RKO (cell line): ENCODE measurements at regions not wholly inside any gene's neighbourhood (a gene's known extent, or its start where the extent isn't known, plus 50 kb on each side); places are given as distances from the start of the nearest gene placed in this dataset.
A peak's percentile ranks its signal among the peaks of the same experiment; 100 is the strongest.
"Not testable (repeated sequence)": the region's sequence is repeated elsewhere in the genome, so short reads cannot be mapped to it uniquely, and the experiment has no call there.

Experiments used
- DNase-seq: peaks from one replicate; pipeline ENCODE4 v3.0.0-alpha.2; 2016; ENCODE audit warnings: low spot score

DNA sequence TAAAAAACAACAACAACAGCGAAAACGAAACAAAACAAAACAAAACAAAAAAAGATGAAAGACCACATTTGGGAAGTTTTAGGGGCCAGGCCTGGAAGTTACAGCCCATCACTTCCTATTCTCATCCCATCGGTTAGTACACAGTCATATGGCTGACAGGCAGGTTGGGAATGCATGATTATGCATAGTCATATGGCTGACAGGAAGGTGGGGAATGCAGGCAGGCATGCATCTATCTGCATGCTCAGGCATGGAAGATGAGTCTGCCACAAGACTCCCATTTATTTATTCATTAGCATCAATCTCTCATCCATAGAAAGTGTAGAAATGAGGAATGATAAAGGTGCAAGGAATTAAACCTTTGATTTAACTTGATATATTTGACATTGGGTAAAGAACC, 325.3 kb upstream of the MEX3C start:
- DNase-seq, result peak; percentile 25

DNA sequence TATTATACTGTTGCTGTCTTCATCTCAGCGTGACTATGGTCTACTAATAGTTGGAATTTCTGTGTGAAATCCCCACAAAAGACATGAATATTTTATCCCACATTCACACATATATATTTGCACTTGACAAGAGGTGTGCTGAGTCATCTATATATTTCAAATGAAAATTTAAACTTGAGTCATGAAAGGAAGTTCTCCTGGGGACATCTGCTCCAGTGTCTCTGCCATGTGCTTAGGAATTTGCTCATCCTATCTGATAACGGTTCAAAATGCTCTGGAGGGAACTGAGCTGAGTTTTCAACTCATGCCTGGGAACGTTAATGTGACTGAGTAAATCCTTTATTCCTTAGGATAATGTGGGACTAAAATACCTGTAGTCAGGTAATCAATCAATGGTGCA, 326.2 kb upstream of the MEX3C start:
- no peak for DNase-seq

DNA sequence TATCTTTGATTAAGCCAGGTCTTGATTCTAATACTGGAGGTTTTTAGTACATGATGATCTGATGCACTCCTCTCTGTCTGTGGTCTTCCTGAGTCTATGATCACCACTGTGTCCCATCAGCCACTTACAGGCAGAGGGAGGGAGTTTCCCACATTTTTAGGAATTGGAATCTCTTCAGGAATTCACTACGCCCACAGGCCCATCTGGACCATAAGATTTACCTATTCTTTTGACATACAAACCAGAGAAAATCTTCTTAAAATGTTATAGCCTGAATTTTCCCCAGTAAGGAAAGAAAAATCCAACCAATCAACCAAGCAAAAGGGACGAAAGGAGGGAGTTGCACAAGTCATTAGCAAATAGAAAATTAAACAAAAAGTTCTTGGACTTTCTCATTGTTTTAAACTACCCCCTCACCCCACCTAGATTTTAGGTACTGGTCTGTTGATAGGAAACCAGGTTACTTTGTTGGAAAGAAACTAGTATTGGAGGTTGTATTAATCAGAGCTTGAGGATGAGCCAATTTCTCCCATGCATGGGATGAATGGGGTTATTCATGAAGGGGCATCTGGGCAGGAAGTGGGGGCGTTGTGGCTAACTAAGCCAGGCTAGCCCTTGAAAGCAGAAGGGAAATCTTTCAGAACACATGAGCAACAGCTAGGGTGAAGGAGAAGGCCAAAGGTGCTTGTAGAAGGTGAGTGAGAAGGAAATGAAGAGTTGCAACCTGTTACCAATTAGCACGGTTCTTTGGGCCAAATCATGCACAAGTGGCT, 328.2 kb upstream of the MEX3C start:
- DNase-seq, result no peak

DNA sequence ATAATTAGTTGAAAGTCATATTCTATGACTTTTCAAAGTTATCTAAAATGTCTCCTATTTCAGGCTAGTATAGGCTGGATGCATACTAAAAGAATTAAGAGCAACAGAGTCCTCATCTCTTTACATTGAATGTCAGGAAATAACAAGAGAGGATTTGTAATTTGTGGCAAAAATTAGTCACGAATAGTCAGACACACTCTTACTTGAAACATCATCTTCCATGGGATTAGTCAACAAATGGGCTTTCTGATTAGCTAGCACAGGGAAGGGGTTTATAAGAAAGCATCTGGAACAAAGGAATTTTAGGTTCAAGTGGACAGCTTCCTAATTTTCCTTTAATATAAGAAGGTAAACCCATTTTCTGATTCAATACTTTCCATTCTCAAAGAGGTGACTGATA, 330.3 kb upstream of the MEX3C start:
- peak; percentile 14 for DNase-seq

DNA sequence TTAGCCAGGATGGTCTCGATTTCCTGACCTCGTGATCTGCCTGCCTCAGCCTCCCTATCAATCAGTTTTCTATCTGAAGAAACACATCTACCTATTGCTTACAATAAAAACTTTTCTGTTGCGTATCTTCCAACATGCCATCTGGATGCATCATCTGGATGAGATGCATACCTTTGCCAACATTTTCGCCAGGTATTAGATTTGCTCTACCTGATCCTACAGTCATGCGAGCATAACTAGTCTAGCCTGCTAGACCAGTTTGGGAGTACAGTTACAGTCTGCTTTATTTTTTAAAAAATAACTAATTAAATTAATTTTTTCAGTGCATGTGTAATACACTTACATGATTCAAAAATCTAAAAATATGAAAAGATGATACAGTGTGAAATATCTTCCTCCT, 334.0 kb upstream of the MEX3C start:
- DNase-seq, result no peak

DNA sequence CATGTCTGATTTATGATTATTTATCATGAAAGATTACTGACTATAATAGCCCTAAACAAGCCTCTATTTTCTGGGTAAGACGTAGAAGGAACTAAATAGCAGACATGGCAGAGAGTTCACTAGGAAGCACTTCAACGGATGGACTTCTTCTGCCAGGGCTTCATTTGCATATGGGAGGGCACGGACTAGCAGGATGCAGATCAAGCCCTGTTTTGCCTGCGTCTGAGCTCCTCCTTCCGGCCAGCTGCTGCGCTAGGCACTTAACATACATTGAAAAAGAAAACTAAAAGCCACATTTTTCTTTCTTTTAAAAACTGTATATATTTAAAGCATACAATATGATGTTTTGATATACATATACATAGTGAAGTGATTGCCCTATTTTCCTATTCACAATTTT, 340.0 kb upstream of the MEX3C start:
- DNase-seq, result peak; percentile 74

DNA sequence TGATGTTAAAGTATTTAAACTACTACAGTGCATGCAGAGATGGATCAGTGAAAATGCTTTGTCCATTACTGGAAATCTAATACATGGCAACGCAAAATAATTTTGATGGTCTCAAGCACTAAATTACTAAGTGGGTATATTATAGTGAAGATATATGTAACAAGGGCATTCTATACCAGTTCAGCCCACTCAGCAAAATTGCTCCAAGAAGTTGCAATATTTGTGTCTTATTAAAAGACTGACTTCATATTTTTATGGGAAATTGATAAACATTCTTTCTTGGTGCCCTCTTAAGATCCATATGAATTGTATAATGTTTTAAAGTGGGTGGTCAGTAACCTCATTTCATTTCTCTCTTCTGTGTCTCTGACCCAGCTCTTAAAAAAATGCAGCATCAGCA, 343.1 kb upstream of the MEX3C start:
- no peak for DNase-seq

DNA sequence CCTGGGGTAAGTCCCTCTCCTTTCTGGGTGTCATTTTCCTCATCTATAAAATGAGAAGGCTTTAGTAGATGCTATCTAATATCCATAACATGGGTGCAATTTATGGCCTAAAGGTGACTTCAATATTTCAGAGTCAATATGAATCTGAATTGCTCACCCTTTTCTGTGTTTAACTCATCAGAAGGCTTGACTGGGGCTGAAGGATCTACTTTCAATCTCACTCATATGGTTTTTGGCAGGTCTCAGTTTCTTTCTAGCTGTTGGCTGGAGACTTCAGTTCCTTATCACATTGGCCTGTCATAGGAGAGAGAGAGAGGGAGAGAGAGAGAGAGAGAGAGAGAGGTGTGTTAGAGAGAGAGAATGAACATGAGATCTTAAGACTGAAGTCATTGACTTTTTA, 343.7 kb upstream of the MEX3C start:
- no peak for DNase-seq

DNA sequence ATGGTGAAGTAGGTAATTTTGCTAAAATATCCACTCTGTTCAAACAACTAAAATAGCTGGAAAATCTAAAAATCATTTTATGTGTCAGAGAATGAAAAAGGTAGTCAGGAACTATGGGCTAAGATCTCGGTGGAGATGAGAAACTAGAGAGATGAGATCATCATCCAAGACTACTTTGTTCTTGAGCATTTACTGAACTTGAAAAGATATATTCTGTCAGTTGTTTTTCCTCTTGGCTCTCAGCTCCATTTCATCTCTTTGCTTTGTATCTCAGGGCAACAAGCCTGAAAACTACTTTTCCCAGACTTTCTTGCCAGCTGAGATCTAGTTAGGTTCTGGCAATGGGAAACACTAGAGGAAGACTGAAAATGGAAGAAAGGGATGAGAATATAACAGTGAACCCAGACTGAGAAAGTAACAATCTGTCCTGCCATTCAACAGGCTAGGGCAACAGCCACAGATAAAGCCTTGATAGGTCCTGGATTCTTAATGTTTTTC, 346.2 kb upstream of the MEX3C start:
- DNase-seq, result no peak

DNA sequence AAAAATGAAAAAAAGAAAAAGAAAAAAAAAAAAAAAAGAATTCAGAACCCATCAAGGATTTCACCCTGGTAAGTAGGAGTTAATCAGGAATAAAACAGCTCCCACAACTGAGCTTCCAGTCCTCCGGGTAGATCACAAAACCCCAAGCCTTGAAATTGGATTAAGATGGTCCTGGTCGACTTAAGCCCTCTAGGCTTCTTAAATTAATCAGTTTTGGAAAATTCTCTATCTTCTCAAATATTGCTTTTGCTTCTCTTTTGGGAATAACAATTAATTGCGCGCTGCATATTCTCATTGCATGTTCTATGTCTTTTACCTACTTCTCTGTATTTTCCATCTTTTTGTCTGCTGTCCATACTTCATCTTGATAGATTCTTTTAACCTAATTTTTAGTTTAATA, 348.0 kb upstream of the MEX3C start:
- DNase-seq, result no peak

DNA sequence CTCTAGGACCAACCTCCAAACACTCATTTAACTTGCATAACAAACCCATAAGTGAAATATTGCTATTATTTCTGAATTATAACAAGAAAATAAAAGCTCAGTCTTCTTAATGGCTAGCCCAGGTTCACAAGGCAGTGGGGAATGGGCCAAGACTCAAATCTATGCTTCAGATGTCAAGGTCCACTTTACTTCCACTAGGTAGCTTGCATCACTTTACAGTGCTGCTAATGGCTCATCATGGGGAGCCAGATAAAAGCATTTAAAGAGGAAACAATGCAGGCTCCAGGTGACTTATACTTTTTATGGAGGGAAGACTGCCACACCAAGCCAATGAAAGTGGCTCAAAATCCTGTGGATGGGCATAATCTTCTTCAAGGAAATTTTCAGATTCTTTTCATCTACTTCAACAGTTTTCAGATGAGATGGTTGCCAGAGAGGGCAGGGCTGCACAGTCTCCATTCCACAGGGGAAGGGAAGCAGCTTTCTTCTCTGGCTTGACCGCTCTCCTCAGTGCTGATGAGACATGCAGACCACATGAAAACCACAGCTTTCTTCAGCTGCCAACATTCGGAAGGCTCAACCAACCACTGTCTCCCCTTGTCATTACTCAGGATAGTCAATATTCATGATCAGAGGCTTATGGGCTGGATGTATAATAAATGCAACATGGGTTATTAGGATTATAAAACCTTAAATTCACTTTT, 361.9 kb upstream of the MEX3C start:
- DNase-seq, result no peak

DNA sequence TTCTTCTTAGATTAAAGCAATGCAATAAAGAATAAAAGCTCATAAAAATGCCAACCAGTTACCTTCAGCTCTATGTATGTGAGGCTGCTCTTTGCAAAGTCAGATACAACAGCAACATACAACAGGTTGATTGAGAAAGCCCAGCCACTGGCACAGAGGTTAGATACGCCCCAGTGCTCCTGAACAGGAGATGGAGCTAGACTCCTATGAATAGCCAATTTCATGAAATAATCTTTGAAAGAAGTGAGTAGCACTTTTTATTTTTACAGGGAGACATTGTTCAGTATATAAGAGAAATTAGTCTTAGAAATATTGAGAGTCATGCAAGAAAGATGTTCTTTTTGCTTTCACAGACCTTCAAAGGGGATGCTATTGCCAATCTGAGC, 362.4 kb upstream of the MEX3C start:
- no peak for DNase-seq

DNA sequence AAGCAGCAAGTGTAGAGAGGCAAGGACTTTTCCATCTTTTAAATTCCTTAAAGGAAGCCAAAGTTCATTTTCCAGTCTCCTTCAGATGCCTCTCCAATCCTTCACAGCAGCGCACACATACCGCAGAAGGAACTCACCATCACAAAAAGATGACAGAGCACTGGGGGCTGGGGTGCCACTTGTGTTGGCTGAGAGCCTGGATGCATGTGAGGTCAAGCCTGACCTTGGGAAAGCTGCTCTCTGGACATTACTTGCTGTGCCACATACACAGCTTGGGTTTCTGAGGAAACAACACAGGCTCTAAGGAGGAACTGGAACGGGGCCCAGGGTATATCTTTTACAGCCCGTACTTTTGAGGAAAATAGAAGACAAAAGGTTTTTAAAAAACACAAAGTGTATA, 364.3 kb upstream of the MEX3C start:
- no peak for DNase-seq

DNA sequence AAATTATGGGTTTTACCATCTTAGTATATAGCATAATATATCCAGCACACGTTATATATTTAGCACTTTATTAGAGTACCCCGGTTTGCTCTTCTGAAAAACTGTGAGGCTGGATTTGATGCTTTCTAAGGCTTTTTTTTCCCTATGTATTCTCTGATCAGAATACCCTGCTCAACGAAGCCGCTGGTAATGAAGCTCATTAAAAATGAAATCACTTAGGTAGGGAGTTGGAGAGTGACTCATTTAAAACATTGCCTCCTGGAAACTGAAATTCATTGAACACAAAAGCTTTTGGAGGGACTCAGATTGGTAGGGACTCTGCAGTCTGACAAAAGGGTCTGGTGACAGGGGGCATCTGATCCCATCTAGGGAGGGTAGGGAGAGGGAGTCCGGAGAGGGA, 365.4 kb upstream of the MEX3C start:
- DNase-seq, result no peak

DNA sequence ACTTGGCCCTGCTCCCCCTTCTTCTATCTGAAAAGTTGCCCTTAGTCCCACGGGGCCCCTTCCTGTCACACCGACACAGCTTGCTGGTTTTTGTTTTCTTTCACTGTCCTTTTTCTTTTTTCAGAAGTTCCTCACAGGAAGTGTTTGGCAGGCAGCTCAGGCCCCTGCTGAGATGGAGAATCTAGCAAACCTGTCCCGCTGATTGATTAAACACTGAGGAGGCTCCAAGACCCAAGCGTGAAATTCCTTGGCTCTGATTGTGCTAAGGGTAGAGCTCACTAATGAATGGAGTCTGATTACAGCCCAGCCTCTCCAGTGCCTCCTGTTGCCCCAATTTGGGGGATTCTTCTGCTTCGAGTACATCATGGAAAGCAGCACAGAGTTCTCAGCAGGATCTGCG, 365.9 kb upstream of the MEX3C start:
- no peak for DNase-seq

DNA sequence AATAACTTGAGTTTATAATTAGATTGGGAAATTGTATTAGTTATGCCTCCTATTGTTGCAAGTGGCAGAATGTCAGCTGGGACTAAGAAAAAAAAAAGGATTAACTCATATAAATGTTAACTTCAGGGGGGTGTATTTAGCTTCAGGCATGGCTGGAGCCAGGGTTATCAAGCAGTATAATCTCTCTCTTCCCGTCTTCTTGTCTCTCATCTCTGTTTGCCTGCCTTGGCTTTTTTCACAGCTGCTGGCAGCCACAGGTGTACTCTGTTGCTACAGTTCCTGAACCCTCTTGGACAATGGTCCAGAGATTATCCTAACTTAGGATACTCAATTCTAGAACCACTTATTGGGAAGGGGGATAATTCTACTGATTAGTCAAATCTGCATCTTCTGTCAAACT, 370.7 kb upstream of the MEX3C start:
- DNase-seq, result no peak

DNA sequence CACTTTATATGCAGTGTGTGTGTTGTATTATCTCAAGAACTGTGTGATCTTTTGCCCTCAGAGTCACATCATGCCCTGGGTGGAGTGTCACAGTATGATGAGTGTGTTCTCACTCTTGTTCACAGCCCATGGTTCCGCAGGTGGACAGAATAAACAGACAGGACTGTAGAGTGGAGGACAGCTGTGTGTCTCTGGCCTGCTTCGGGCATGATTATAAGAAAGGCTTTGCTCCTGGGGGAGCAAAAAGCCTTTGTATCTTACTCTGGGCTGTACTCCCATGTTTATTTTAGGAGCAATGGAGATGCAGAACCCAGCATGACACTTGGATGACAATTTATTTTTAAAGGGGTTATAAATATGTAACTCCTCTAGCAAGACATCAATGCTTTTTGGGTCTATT, 371.7 kb upstream of the MEX3C start:
- no peak for DNase-seq

DNA sequence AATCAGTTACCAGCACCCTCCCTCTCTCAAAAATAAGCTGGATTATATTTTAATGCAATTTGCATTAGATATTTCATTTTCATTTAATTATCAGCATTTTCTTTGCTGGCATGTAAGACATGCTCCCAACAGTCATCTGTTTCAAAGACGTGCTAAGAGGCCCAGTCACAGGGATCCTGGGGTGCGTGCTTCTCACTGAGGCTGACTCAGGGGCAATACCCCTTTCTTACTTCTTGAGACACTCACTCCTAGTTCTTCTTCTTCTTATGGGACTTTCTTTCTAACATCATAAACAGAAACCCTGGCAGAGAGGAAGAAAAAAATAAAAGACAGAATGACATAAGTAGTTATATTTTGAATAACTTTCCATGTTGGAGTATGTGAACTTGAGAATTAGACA, 372.1 kb upstream of the MEX3C start:
- DNase-seq, result no peak

DNA sequence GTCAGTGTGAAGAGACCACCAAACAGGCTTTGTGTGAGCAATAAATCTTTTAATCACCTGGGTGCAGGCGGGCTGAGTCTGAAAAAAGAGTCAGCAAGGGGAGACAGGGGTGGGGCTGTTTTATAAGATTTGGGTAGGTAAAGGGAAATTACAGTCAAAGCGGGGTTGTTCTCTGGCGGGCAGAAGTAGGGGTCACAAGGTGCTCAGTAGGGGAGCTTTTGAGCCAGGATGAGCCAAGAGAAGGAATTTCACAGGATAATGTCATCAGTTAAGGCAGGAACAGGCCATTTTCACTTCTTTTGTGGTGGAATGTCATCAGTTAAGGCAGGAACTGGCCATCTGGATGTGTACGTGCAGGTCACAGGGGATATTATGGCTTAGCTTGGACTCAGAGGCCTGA, 372.6 kb upstream of the MEX3C start:
- DNase-seq, result not testable (repeated sequence)

DNA sequence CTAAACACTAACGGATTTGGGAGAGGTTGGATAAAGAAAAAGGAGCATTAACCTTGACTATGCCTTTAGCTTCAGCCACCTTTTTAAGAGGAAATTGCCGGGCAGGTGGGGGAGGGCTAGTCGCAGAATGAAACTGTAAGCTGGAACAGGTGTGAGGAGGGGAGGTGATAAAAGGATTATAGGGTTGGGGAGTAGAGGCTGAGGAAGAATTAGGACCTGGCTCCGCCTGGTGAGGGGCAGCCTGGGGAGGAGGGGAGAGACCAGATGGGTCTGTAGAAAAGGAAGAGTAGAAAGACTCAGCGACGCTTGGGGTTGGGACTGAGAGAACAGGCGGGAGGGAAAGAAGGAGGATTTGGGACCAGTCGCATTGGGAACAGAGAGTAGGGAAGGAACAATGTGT, 376.4 kb upstream of the MEX3C start:
- not testable (repeated sequence) for DNase-seq

DNA sequence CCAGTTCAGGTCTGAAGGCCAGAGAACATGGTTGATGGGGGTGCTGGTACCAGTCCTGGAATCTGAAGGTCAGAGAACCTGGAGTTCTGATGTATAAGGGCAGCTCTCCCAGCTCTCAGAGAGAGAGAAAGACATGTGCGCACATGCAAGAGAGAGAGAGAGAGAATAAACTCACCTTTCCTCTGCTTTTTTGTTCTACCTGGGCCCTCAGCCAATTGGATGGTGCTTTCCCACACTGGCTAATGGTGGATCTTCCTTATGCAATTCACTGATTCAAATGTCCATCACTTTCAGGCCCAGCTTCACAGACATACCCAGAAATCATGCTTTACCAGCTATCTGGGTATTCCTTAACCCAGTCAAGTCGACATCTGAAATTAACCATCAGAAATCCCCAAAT, 377.7 kb upstream of the MEX3C start:
- DNase-seq, result no peak

DNA sequence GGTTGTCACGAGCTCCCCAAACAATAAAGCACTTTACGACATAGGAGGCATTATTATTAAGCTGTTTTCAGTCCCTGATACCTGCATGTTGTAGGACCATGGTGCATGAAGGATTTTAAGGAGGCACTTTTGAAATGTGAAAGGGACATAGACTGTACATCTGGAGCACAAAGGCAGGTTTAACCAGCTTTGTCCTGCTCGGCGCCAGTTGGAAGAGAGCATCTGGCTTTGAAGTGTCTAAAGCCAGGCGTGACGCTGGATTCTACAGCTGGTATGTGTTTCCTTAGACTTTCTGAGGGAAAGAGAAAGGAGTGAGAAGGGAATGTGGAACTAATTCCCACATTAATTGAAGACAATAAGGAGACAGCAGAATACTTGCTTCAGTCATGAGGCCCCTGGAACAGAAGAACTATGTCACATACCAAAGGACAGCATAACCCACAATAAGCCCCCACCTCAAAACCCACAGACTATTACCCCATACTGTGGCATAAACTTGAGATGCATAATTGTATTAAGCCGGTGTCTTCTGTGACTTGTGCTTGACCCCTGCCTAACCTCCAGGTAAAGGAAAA, 381.0 kb upstream of the MEX3C start:
- no peak for DNase-seq

DNA sequence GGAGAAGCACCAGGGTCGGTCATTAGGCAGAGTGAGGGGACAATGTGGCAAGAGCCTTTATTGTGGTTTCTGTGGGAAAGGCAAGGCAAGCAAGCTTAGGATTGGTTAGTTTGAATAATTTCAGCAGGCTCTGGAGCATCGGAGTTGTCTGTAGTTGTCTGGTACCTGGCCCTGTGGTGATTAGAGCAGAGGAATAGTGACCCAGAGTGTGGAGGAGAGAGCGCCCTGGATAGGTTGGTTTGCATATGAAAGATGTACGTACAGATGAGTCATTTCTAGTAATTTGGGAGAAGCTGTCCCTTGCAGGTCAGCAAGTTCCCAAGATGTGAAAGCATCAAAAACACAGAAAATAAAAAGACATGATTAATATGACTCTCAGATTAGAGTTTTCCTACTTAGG, 383.1 kb upstream of the MEX3C start:
- DNase-seq, result no peak
